ENCODE measurements at regions not wholly inside any gene's neighbourhood (a gene's known extent, or its start where the extent isn't known, plus 50 kb on each side); places are given as distances from the start of the nearest gene placed in this dataset.

- H3K27ac ChIP-seq (ENCODE audit: extremely low read depth, low read depth, low read length): no peak overlapping the region
- no peak overlapping the region for H3K4me3 ChIP-seq (ENCODE audit: low read depth, low read length)
- H3K4me1 ChIP-seq (ENCODE audit: control insufficient read depth, insufficient read depth, low read length): no peaks in the 10 kb centered on the region
- no peaks in the 10 kb centered on the region for H3K36me3 ChIP-seq (ENCODE audit: control insufficient read depth in 2 of 2, insufficient read depth in 1 of 2, low read length in 2 of 2)
- TF ChIP-seq ZSCAN16 (tag by site-specific recombination; IDR thresholded peaks at IDR 0.05): no peak
- TF ChIP-seq, protein P1, sequence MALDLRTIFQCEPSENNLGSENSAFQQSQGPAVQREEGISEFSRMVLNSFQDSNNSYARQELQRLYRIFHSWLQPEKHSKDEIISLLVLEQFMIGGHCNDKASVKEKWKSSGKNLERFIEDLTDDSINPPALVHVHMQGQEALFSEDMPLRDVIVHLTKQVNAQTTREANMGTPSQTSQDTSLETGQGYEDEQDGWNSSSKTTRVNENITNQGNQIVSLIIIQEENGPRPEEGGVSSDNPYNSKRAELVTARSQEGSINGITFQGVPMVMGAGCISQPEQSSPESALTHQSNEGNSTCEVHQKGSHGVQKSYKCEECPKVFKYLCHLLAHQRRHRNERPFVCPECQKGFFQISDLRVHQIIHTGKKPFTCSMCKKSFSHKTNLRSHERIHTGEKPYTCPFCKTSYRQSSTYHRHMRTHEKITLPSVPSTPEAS (tag by site-specific recombination; IDR thresholded peaks at IDR 0.05): no peak
- TF ChIP-seq SCRT1 (tag by site-specific recombination; IDR thresholded peaks at IDR 0.05; ENCODE audit: borderline replicate concordance): no peak
- TF ChIP-seq, protein P2, sequence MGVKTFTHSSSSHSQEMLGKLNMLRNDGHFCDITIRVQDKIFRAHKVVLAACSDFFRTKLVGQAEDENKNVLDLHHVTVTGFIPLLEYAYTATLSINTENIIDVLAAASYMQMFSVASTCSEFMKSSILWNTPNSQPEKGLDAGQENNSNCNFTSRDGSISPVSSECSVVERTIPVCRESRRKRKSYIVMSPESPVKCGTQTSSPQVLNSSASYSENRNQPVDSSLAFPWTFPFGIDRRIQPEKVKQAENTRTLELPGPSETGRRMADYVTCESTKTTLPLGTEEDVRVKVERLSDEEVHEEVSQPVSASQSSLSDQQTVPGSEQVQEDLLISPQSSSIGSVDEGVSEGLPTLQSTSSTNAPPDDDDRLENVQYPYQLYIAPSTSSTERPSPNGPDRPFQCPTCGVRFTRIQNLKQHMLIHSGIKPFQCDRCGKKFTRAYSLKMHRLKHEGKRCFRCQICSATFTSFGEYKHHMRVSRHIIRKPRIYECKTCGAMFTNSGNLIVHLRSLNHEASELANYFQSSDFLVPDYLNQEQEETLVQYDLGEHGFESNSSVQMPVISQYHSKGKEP (tag by site-specific recombination; IDR thresholded peaks at IDR 0.05): no peak
- no peak for TF ChIP-seq ZNF529 (tag by site-specific recombination; IDR thresholded peaks at IDR 0.05; ENCODE audit: insufficient replicate concordance)
- TF ChIP-seq, protein P3, sequence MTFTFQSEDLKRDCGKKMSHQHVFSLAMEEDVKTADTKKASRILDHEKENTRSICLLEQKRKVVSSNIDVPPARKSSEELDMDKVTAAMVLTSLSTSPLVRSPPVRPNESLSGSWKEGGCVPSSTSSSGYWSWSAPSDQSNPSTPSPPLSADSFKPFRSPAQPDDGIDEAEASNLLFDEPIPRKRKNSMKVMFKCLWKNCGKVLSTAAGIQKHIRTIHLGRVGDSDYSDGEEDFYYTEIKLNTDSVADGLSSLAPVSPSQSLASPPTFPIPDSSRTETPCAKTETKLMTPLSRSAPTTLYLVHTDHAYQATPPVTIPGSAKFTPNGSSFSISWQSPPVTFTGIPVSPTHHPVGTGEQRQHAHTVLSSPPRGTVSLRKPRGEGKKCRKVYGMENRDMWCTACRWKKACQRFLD (tag by site-specific recombination; IDR thresholded peaks at IDR 0.05): no peak
- no peak for TF ChIP-seq ZNF398 (tag by site-specific recombination; IDR thresholded peaks at IDR 0.05)
- no peak for TF ChIP-seq ZNF510 (tag by site-specific recombination; IDR thresholded peaks at IDR 0.05; ENCODE audit: insufficient replicate concordance)
- TF ChIP-seq, protein P4, sequence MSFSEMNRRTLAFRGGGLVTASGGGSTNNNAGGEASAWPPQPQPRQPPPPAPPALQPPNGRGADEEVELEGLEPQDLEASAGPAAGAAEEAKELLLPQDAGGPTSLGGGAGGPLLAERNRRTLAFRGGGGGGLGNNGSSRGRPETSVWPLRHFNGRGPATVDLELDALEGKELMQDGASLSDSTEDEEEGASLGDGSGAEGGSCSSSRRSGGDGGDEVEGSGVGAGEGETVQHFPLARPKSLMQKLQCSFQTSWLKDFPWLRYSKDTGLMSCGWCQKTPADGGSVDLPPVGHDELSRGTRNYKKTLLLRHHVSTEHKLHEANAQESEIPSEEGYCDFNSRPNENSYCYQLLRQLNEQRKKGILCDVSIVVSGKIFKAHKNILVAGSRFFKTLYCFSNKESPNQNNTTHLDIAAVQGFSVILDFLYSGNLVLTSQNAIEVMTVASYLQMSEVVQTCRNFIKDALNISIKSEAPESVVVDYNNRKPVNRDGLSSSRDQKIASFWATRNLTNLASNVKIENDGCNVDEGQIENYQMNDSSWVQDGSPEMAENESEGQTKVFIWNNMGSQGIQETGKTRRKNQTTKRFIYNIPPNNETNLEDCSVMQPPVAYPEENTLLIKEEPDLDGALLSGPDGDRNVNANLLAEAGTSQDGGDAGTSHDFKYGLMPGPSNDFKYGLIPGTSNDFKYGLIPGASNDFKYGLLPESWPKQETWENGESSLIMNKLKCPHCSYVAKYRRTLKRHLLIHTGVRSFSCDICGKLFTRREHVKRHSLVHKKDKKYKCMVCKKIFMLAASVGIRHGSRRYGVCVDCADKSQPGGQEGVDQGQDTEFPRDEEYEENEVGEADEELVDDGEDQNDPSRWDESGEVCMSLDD (tag by site-specific recombination; IDR thresholded peaks at IDR 0.05): no peak
- no peak for TF ChIP-seq GLI2 (tag by site-specific recombination; IDR thresholded peaks at IDR 0.05; ENCODE audit: borderline replicate concordance, low read depth)
- TF ChIP-seq ZNF311 (tag by site-specific recombination; IDR thresholded peaks at IDR 0.05; ENCODE audit: borderline replicate concordance): no peak
- TF ChIP-seq ZNF391 (tag by site-specific recombination; IDR thresholded peaks at IDR 0.05; ENCODE audit: borderline replicate concordance, low read depth): no peak
- TF ChIP-seq ZNF423 (tag by site-specific recombination; IDR thresholded peaks at IDR 0.05): no peak
- TF ChIP-seq, protein P5, sequence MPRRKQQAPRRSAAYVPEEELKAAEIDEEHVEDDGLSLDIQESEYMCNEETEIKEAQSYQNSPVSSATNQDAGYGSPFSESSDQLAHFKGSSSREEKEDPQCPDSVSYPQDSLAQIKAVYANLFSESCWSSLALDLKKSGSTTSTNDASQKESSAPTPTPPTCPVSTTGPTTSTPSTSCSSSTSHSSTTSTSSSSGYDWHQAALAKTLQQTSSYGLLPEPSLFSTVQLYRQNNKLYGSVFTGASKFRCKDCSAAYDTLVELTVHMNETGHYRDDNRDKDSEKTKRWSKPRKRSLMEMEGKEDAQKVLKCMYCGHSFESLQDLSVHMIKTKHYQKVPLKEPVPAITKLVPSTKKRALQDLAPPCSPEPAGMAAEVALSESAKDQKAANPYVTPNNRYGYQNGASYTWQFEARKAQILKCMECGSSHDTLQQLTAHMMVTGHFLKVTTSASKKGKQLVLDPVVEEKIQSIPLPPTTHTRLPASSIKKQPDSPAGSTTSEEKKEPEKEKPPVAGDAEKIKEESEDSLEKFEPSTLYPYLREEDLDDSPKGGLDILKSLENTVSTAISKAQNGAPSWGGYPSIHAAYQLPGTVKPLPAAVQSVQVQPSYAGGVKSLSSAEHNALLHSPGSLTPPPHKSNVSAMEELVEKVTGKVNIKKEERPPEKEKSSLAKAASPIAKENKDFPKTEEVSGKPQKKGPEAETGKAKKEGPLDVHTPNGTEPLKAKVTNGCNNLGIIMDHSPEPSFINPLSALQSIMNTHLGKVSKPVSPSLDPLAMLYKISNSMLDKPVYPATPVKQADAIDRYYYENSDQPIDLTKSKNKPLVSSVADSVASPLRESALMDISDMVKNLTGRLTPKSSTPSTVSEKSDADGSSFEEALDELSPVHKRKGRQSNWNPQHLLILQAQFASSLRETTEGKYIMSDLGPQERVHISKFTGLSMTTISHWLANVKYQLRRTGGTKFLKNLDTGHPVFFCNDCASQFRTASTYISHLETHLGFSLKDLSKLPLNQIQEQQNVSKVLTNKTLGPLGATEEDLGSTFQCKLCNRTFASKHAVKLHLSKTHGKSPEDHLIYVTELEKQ (tag by site-specific recombination; IDR thresholded peaks at IDR 0.05; ENCODE audit: borderline replicate concordance): no peak
- no peak for TF ChIP-seq ZNF791 (tag by site-specific recombination; IDR thresholded peaks at IDR 0.05)
- no peak for TF ChIP-seq ATF2 (tag by site-specific recombination; IDR thresholded peaks at IDR 0.05; ENCODE audit: low read depth)
- no peak for TF ChIP-seq SETDB1 (IDR thresholded peaks at IDR 0.05; ENCODE audit: insufficient read length, low read length)
- H3K9me3 ChIP-seq (ENCODE audit: control insufficient read depth, insufficient read depth, low read depth, low read length): no peaks in the 10 kb centered on the region
- CTCF ChIA-PET: no interaction called here
- POLR2A ChIA-PET: no interaction called here
These were observed 635.0 kb downstream of the TSN start for GRCh38 chr2:122390406-122390805.
